HepG2 (cell line): ENCODE measurements at regions not wholly inside any gene's neighbourhood (a gene's known extent, or its start where the extent isn't known, plus 50 kb on each side); places are given as distances from the start of the nearest gene placed in this dataset.
A peak's percentile ranks its signal among the peaks of the same experiment; 100 is the strongest.

Source experiments
- FOXC1 ChIP-seq: sonication (generic); formaldehyde crosslinking; IDR thresholded peaks from 2 replicates; pipeline ENCODE4 v1.8.0; 2022; ENCODE audit warnings: mild to moderate bottlenecking, missing genetic modification reagents, borderline replicate concordance
- FOXO1 ChIP-seq: sonication (generic); formaldehyde crosslinking; IDR thresholded peaks from 2 replicates; pipeline ENCODE4 v1.4.0; 2020; ENCODE audit warnings: missing genetic modification reagents
- GABPA ChIP-seq, 2 experiments: IDR thresholded peaks; 2 replicates each; pipeline ENCODE4 v1.6.1; 2011 to 2016; ENCODE audit warnings: low read depth in 2 of 2, low read length in 1 of 2, missing biosample characterization in 1 of 2, missing genetic modification characterization in 1 of 2
- KDM2A ChIP-seq: sonication (generic); formaldehyde crosslinking; IDR thresholded peaks from 2 replicates; pipeline ENCODE4 v1.4.0; 2020; ENCODE audit warnings: low read depth, missing genetic modification reagents, borderline replicate concordance
- MYC ChIP-seq: sonication (generic); formaldehyde crosslinking; IDR thresholded peaks from 2 replicates; pipeline ENCODE4 v1.9.0; 2021; ENCODE audit warnings: missing genetic modification reagents, borderline replicate concordance
- PITX1 ChIP-seq: sonication (generic); formaldehyde crosslinking; IDR thresholded peaks from 2 replicates; pipeline ENCODE4 v1.5.1; 2020; ENCODE audit warnings: mild to moderate bottlenecking, missing genetic modification reagents
- RFX5 ChIP-seq: IDR thresholded peaks from 2 replicates; pipeline ENCODE4 v1.6.1; 2011; ENCODE audit warnings: low read depth, low read length, improper control_type of control experiment
- ZC3H13 ChIP-seq: sonication (generic); formaldehyde crosslinking; IDR thresholded peaks from 2 replicates; pipeline ENCODE4 v1.8.1; 2023; ENCODE audit warnings: mild to moderate bottlenecking, missing genetic modification reagents, moderate library complexity
- ZNF12 ChIP-seq: sonication (generic); formaldehyde crosslinking; IDR thresholded peaks from 2 replicates; pipeline ENCODE4 v1.5.0; 2020; ENCODE audit warnings: missing genetic modification reagents
- ZSCAN20 ChIP-seq: sonication (generic); formaldehyde crosslinking; IDR thresholded peaks from 2 replicates; pipeline ENCODE4 v1.4.0; 2020; ENCODE audit warnings: missing genetic modification reagents, mild to moderate bottlenecking, borderline replicate concordance
- TF ChIP-seq, protein P1 (sequence below): sonication (generic); formaldehyde crosslinking; IDR thresholded peaks from 2 replicates; pipeline ENCODE4 v1.4.0; 2020; ENCODE audit warnings: missing genetic modification reagents, low read depth, mild to moderate bottlenecking, borderline replicate concordance
- TF ChIP-seq, protein P2 (sequence below): sonication (generic); formaldehyde crosslinking; IDR thresholded peaks from 2 replicates; pipeline ENCODE4 v1.4.0; 2020; ENCODE audit warnings: missing genetic modification reagents
- TF ChIP-seq, protein P3 (sequence below): sonication (generic); formaldehyde crosslinking; IDR thresholded peaks from 2 replicates; pipeline ENCODE4 v1.4.0; 2020; ENCODE audit warnings: mild to moderate bottlenecking, missing genetic modification reagents
- TF ChIP-seq, protein P4 (sequence below): fragments of 450-650 bp; IDR thresholded peaks from 2 replicates; pipeline ENCODE4 v1.6.1; 2016
- TF ChIP-seq, protein P5 (sequence below): sonication (generic); formaldehyde crosslinking; IDR thresholded peaks from 2 replicates; pipeline ENCODE4 v1.8.0; 2022; ENCODE audit warnings: low read depth, missing genetic modification reagents
- TF ChIP-seq, protein P6 (sequence below): sonication (generic); formaldehyde crosslinking; IDR thresholded peaks from 2 replicates; pipeline ENCODE4 v1.9.0; 2021; ENCODE audit warnings: missing genetic modification reagents, borderline replicate concordance

DNA sequence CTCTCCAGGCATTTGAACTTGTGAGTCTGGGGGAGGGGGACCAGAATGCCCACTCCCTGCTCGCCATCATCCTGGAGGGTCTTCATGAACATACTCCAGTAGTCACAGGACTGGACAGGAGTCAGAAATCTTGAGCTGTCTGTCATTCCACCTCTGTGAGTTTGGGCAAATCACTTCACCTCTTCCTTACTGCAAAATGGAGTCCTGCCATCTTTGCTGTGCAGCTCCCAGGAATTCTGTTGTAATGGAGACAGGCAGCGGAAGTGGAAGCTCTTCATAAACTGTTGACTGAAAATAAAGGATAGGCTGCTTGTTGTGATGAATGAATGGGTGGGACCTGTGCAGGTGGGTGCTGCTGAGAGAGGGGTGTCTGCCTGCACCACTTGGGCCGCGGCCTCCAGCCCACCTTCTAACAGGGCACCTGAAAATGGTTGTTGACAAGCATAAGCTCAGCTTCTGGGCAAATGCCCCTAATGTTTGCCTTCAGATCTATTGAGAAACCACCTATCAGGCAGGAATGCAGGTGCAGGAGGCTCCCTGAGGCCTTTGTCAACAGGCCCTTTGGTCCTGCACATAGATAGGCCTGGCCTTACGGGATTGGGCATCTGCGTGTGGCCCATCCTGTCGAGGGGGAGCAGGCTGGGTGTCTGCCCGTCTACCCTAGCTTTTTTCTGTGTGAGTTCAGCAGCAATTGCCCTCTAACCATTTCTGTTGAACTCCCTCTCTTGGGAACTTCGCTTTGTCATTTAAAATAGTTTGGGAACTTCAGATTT is 321.0 kb downstream of the RPS6KC1 start (continued):
- TF ChIP-seq KDM2A (CRISPR knock-in tag) (peak; percentile 81), MYC (CRISPR knock-in tag) (peak; percentile 86), PITX1 (CRISPR knock-in tag) (peak; percentile 99), FOXO1 (CRISPR knock-in tag) (peak; percentile 100), ZC3H13 (peak; percentile 62), ZSCAN20 (CRISPR knock-in tag) (no peak), RFX5 (no peak), ZNF12 (CRISPR knock-in tag) (peak; percentile 80), FOXC1 (CRISPR knock-in tag) (peak; percentile 95), GABPA (IDR thresholded peaks at IDR 0.05; ENCODE audit: low read depth, low read length) (no peak), GABPA (CRISPR knock-in tag; IDR thresholded peaks at IDR 0.05; ENCODE audit: low read depth) (peak; percentile 66)
- TF ChIP-seq, protein P1, sequence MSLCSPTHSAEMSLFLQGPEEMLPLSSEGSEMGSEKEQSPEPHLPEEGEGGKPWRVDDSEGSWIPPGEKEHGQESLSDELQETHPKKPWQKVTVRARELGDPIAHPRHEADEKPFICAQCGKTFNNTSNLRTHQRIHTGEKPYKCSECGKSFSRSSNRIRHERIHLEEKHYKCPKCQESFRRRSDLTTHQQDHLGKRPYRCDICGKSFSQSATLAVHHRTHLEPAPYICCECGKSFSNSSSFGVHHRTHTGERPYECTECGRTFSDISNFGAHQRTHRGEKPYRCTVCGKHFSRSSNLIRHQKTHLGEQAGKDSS (CRISPR knock-in tag), result peak; percentile 46; the same call in 1 of the 2 replicates
- TF ChIP-seq, protein P2, sequence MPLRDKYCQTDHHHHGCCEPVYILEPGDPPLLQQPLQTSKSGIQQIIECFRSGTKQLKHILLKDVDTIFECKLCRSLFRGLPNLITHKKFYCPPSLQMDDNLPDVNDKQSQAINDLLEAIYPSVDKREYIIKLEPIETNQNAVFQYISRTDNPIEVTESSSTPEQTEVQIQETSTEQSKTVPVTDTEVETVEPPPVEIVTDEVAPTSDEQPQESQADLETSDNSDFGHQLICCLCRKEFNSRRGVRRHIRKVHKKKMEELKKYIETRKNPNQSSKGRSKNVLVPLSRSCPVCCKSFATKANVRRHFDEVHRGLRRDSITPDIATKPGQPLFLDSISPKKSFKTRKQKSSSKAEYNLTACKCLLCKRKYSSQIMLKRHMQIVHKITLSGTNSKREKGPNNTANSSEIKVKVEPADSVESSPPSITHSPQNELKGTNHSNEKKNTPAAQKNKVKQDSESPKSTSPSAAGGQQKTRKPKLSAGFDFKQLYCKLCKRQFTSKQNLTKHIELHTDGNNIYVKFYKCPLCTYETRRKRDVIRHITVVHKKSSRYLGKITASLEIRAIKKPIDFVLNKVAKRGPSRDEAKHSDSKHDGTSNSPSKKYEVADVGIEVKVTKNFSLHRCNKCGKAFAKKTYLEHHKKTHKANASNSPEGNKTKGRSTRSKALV, result peak; percentile 77; the same call in 1 of the 2 replicates
- TF ChIP-seq, protein P3, sequence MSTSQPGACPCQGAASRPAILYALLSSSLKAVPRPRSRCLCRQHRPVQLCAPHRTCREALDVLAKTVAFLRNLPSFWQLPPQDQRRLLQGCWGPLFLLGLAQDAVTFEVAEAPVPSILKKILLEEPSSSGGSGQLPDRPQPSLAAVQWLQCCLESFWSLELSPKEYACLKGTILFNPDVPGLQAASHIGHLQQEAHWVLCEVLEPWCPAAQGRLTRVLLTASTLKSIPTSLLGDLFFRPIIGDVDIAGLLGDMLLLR, result no peak
- TF ChIP-seq, protein P4, sequence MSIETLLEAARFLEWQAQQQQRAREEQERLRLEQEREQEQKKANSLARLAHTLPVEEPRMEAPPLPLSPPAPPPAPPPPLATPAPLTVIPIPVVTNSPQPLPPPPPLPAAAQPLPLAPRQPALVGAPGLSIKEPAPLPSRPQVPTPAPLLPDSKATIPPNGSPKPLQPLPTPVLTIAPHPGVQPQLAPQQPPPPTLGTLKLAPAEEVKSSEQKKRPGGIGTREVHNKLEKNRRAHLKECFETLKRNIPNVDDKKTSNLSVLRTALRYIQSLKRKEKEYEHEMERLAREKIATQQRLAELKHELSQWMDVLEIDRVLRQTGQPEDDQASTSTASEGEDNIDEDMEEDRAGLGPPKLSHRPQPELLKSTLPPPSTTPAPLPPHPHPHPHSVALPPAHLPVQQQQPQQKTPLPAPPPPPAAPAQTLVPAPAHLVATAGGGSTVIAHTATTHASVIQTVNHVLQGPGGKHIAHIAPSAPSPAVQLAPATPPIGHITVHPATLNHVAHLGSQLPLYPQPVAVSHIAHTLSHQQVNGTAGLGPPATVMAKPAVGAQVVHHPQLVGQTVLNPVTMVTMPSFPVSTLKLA, result no peak
- TF ChIP-seq, protein P5, sequence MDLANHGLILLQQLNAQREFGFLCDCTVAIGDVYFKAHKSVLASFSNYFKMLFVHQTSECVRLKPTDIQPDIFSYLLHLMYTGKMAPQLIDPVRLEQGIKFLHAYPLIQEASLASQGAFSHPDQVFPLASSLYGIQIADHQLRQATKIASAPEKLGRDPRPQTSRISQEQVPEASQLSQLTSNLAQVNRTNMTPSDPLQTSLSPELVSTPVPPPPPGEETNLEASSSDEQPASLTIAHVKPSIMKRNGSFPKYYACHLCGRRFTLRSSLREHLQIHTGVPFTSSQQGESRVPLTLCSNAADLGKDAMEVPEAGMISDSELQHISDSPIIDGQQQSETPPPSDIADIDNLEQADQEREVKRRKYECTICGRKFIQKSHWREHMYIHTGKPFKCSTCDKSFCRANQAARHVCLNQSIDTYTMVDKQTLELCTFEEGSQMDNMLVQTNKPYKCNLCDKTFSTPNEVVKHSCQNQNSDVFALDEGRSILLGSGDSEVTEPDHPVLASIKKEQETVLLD, result no peak
- TF ChIP-seq, protein P6, sequence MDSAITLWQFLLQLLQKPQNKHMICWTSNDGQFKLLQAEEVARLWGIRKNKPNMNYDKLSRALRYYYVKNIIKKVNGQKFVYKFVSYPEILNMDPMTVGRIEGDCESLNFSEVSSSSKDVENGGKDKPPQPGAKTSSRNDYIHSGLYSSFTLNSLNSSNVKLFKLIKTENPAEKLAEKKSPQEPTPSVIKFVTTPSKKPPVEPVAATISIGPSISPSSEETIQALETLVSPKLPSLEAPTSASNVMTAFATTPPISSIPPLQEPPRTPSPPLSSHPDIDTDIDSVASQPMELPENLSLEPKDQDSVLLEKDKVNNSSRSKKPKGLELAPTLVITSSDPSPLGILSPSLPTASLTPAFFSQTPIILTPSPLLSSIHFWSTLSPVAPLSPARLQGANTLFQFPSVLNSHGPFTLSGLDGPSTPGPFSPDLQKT (CRISPR knock-in tag), result no peak
